GM18505 (cell line): ENCODE measurements at regions not wholly inside any gene's neighbourhood (a gene's known extent, or its start where the extent isn't known, plus 50 kb on each side); places are given as distances from the start of the nearest gene placed in this dataset.

Experiments used
- ATAC-seq: cut with Tn5 transposase; IDR thresholded peaks from one replicate; pipeline ENCODE4 v1.9.1; 2021; ENCODE audit not compliant: unreplicated experiment
- POLR2A ChIP-seq: IDR thresholded peaks from 4 replicates; pipeline ENCODE4 v1.6.1; 2011; ENCODE audit warnings: borderline replicate concordance; ENCODE audit not compliant: insufficient read depth, insufficient read length; ENCODE audit errors: extremely low read depth

- no peak for ATAC-seq
- TF ChIP-seq POLR2A = no peak
These were observed 455.4 kb downstream of the EBF1 start for GRCh38 chr5:158644301-158644700.

GRCh38 chr5:158643840-158644239 is 455.9 kb downstream of the EBF1 start:
- ATAC-seq = no peak
- TF ChIP-seq POLR2A = no peak

- TF ChIP-seq POLR2A = no peak
- ATAC-seq = no peak
These were observed 456.8 kb downstream of the EBF1 start for GRCh38 chr5:158642879-158643278.

GRCh38 chr5:158641016-158641415 is 458.7 kb downstream of the EBF1 start:
- no peak for TF ChIP-seq POLR2A
- ATAC-seq = no peak

GRCh38 chr5:158640593-158640980 is 459.1 kb downstream of the EBF1 start:
- no peak for ATAC-seq
- TF ChIP-seq POLR2A = no peak

GRCh38 chr5:158639881-158640592 is 459.7 kb downstream of the EBF1 start:
- TF ChIP-seq POLR2A = no peak
- no peak for ATAC-seq

GRCh38 chr5:158638396-158638795 is 461.3 kb downstream of the EBF1 start:
- ATAC-seq = no peak
- no peak for TF ChIP-seq POLR2A

- TF ChIP-seq POLR2A = no peak
- no peak for ATAC-seq
These were observed 462.7 kb downstream of the EBF1 start for GRCh38 chr5:158637039-158637438.

- no peak for TF ChIP-seq POLR2A
- ATAC-seq = no peak
These were observed 464.2 kb downstream of the EBF1 start for GRCh38 chr5:158635565-158635964.

- no peak for ATAC-seq
- no peak for TF ChIP-seq POLR2A
These were observed 465.0 kb downstream of the EBF1 start for GRCh38 chr5:158634714-158635113.

- no peak for ATAC-seq
- no peak for TF ChIP-seq POLR2A
These were observed 470.0 kb downstream of the EBF1 start for GRCh38 chr5:158629591-158630312.

- TF ChIP-seq POLR2A = no peak
These were observed 473.0 kb downstream of the EBF1 start for GRCh38 chr5:158626718-158627117.

GRCh38 chr5:158623971-158624370 is 475.7 kb downstream of the EBF1 start:
- TF ChIP-seq POLR2A = no peak
- no peak for ATAC-seq

More at GRCh38 chr5:158626718-158627117, 473.0 kb downstream of the EBF1 start:
- no peak for ATAC-seq

- ATAC-seq = no peak
- no peak for TF ChIP-seq POLR2A
These were observed 478.3 kb downstream of the EBF1 start for GRCh38 chr5:158621391-158621790.
